GM12892 (cell line): ENCODE measurements at regions not wholly inside any gene's neighbourhood (a gene's known extent, or its start where the extent isn't known, plus 50 kb on each side); places are given as distances from the start of the nearest gene placed in this dataset.

Experiments
- POLR2A ChIP-seq: IDR thresholded peaks from 2 replicates; pipeline ENCODE4 v1.6.1; 2011; ENCODE audit warnings: low read depth, low read length, control low read depth
- POLR2AphosphoS5 ChIP-seq: IDR thresholded peaks from 2 replicates; pipeline ENCODE4 v1.6.1; 2011; ENCODE audit warnings: low read depth, low read length, control low read depth
- TAF1 ChIP-seq: IDR thresholded peaks from 2 replicates; pipeline ENCODE4 v1.6.1; 2011; ENCODE audit warnings: low read depth, mild to moderate bottlenecking, control low read depth, low read length, borderline replicate concordance

DNA sequence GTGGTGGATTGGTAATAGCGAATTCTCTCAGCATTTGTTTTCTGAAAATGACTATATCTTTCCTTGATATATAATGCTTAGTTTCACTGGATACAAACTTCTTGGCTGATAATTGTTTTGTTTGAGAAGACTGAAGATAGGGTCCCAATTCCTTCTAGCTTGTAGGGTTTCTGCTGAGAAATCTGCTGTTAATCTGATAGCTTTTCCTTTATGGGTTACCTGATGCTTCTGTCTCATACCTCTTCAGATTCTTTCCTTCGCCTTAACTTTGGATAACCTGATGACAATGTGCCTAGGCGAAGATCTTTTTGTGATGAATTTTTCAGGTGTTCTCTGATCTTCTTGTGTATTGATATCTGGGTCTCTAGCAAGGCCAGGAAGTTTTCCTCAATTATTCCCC, 94.7 kb upstream of the ACO1 start:
- TF ChIP-seq POLR2AphosphoS5 (no peak), POLR2A (no peak), TAF1 (no peak)
